GM21723 (cell line): ENCODE measurements at regions not wholly inside any gene's neighbourhood (a gene's known extent, or its start where the extent isn't known, plus 50 kb on each side); places are given as distances from the start of the nearest gene placed in this dataset.
"Not testable (repeated sequence)": the region's sequence is repeated elsewhere in the genome, so short reads cannot be mapped to it uniquely, and the experiment has no call there.

Experiments used
- ATAC-seq: cut with Tn5 transposase; IDR thresholded peaks from one replicate; pipeline ENCODE4 v1.9.1; 2021; ENCODE audit warnings: mild to moderate bottlenecking, moderate library complexity; ENCODE audit not compliant: unreplicated experiment

DNA sequence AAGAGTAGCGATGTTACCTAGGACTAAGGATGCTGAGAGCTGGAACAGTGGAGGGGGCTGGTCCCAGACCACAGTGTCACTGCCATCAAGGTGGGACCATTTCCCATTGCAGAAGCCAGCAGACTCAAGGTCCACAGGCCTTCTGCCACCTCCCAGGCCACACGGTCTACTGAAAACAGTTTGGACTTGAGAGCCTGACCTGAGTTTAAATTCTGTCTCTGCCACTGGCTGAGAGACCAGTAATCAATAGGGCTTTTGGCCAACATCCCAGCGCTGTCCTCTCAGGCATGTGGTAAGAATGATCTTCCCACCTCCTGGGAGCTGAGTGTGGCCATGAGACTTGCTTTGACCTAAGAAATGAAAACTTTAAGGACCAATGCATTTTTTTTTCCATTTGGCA lies 331.4 kb upstream of the CDH5 start:
- no peak for ATAC-seq

DNA sequence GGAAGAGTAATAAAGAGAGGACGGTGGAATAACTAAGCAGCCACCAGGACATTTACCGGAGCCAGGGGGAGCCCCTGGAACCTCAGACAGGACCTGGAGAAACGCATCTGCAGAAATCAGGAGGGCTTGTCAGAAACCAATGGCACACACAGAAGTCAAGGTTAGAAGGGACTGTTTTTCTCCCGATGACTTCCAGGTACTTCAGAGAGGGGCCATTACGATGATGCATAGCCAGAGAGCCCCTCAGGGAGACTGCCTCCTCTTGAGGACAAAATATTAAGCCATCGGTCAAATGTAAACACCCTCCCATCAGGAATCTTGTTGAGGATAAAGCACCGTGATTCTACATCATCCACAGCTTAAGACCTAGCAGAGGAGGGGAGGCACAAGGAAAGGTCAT lies 333.6 kb upstream of the CDH5 start:
- no peak for ATAC-seq

- no peak for ATAC-seq
Observed at GRCh38 chr16:66030036-66030435, 336.5 kb upstream of the CDH5 start.

- no peak for ATAC-seq
Observed at GRCh38 chr16:66028510-66029216, 337.8 kb upstream of the CDH5 start.

- no peak for ATAC-seq
Observed at GRCh38 chr16:66026787-66027330, 339.6 kb upstream of the CDH5 start.

DNA sequence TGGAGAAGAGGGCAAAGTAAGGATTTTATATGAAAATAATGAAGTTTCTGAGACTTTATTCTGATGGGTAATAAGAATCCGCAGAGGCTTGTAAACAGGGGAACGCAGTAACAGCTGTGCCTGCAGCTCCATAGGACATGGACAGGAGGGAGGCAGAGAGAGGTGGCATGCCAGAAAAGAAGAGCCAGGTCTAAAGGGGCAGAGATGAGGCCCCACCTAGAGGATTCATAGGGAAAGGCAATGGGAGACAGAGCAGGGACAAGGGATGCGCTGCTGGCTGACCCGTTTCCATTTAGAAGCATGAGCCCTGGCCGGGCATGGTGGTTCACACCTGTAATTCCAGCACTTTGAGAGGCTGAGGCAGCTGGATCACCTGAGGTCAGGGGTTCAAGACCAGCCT lies 340.3 kb upstream of the CDH5 start:
- ATAC-seq, result no peak

DNA sequence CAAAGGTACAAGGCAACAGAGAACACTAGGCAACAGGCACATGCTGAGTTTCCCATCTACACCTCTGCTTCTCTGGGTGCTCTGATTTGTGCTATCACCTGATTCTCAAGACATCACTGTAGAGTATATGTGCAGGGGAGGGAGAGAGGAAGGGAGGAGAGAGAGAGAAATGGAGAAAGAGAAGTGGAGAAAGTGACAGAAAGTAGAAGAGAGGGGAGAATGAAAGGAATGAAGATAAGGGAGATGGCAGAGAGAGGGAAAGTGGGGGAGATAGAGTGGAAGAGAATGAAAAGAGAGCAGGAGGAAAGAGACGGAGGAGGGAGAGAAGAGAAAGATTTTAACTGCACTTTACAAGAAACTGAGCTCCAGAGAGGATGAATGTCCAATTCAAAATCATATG lies 340.7 kb upstream of the CDH5 start:
- no peak for ATAC-seq

- not testable (repeated sequence) for ATAC-seq
Observed at GRCh38 chr16:66024567-66024966, 341.9 kb upstream of the CDH5 start.

- no peak for ATAC-seq
Observed at GRCh38 chr16:66023481-66023880, 343.0 kb upstream of the CDH5 start.

DNA sequence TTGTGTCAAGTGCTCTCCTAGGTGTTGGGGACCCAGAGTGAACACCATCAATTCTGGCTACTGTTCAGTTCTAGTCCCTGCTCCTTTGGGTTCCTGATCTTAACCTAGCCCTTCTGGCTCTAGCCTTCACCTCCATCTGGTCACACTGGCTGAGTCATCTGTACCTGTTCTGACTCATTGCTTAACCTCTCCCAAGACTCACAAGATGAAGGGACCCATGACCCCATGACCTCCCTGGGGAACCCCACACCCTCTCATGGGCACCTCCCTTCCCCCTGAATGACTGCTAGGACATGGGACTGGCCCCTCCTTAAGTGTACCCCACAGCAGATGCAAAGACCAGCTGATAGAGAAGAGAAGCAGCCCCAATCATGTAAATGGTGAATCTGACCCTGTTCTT lies 345.8 kb upstream of the CDH5 start:
- ATAC-seq, result no peak

DNA sequence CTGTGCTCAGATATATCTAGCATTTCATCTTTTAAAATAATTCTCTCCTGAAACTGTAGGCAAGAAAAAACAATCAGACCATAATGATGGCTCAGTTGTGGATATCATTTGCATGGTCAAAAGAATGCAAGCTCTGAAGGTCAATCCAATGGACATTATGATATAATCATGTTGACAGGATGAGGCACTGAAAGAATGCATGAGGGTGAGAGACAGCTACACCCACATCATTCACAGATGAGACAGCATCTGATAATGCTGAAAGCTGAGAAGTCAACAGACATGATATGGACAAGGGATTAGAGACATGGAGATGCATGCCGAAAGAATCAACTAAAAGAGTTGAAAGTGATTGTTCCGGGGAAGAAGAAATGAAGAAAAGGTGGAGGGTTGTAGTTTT lies 346.4 kb upstream of the CDH5 start:
- ATAC-seq, result no peak

GRCh38 chr16:66019502-66019901 lies 347.0 kb upstream of the CDH5 start:
- not testable (repeated sequence) for ATAC-seq

GRCh38 chr16:66014221-66014620 lies 352.3 kb upstream of the CDH5 start:
- ATAC-seq, result no peak

DNA sequence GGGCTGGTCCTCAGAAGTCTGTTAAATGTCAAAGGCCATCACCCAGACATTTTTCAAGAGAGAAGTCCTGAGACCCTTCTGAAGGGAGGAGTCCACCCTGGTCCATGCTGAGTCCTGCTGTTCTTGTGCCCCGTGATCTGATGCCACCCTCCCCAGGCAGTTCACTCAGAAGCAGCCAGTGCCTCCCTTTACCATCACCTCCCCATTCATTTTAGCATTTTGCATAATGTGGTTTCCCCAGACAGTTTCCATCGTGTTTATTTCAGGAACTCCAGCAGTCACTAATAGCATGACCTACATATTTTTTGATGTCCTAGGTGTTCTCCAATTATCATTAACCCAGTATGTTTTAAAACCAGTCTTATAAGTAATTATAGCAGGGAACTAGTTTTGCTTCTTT lies 353.0 kb upstream of the CDH5 start:
- ATAC-seq, result no peak

DNA sequence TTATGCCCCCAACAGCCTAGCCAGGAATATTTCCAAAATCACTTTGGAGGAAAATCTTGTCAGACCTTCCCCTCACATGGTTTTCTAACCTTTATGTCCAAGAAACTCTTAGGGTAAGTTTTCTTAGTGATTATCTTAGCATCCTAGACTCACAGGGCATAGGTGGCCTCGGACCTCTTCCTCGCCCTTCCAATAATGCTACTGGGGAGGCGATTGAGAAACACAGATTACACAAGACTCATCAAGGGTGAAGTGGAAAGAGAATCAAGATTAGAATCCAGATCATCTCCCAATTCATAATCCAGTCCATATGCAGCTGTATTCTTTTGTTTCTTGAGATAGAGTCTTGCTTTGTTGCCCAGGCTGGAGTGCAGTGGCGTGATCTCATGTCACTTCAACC lies 358.4 kb upstream of the CDH5 start:
- no peak for ATAC-seq

DNA sequence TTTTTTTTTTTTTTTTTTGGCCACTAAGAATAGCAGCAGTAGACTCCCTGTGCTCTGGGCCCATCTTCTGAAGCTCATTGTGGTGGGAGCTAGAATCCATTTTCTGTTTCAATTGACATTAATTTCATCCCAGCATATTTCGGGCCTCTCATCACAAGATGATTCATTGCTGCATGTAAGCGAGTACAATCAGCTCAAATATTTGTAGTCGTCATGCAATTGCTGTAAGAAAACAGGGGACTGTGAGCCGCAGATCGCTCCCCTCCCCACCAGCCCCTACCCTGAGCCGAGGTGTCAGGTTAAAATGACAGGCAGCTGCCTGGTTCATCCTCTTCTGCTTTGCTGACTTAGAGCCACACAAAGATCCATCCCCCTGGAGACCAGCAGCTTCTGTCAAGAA lies 358.8 kb upstream of the CDH5 start:
- no peak for ATAC-seq

GRCh38 chr16:66006485-66006884 lies 360.0 kb upstream of the CDH5 start:
- no peak for ATAC-seq

GRCh38 chr16:66004699-66005098 lies 361.8 kb upstream of the CDH5 start:
- no peak for ATAC-seq

DNA sequence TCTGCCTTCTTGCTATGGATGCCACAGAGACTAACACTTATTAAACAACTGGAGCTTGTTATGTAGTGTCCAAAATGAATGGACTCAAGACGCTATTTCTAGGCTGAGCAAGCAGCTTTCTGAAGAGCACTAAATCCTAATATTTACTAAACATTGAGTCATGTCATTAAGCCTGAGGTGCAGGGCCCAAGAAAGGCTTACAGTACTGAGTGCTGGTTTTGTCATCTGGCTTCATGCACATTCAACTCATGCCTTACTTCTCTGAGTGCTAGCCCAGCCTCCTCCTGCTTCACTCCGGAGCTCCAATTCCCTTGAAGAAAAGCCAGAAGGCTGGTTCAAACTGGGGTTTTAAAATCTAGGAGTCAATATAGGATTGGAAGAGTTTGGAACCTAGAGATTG lies 363.3 kb upstream of the CDH5 start:
- ATAC-seq, result no peak

DNA sequence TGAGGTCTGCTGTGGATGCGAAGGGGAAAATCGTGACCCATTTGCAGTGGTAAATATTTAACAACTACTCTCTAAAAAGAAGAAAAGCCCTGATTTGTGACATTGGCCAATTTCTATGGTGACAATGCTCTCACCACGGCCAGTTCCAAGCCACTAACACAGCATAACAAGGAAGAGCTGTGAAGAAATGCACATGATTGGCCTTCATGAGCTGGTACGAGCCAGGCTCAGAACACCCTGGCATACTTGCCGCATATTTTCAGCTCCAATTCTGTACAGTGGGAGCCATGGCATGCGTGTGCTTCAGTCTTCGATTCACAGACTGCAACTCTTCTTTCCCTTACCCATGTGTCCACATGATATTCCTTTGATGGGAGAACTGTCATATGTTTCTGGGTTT lies 363.9 kb upstream of the CDH5 start:
- no peak for ATAC-seq

GRCh38 chr16:66001432-66001831 lies 365.1 kb upstream of the CDH5 start:
- ATAC-seq, result no peak

DNA sequence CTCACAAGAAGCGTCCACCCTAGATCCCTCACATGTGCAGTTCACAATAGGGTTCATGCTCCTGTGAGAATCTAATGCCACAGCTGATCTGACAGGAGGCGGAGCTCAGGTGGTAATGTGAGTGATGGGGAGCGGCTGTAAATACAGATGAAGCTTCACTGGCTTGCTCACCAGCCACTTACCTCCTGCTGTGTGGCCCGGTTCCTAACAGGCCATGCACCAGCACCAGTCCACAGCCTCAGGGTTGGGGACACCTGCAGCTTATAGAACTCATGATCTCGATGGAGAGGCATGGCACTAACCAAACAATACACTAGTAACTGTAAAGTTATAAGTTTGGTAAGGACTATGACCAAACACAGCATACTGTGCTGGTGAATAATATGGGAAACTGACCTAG lies 368.0 kb upstream of the CDH5 start:
- no peak for ATAC-seq

- ATAC-seq, result no peak
Observed at GRCh38 chr16:65994291-65994690, 372.2 kb upstream of the CDH5 start.
